HL-60 (cell line): ENCODE measurements at regions not wholly inside any gene's neighbourhood (a gene's known extent, or its start where the extent isn't known, plus 50 kb on each side); places are given as distances from the start of the nearest gene placed in this dataset.

ENCODE experiments used
- DNase-seq, 2 experiments: peaks; one replicate each; pipeline ENCODE4 v3.0.0-alpha.2; 2010 to 2020; ENCODE audit warnings: low read depth in 1 of 2, low spot score in 1 of 2
- H3K27ac ChIP-seq: fragments of 250-450 bp; sonication (Bioruptor Pico); replicated peaks from 2 replicates; pipeline ENCODE4 v1.5.1; 2020; ENCODE audit warnings: mild to moderate bottlenecking, moderate library complexity
- H3K27me3 ChIP-seq: fragments of 250-450 bp; sonication (Bioruptor Pico); 2 replicates; pipeline ENCODE4 v1.5.1; 2021; ENCODE audit warnings: mild to moderate bottlenecking, moderate library complexity; ENCODE audit not compliant: insufficient read depth, poor library complexity, severe bottlenecking
- H3K4me3 ChIP-seq: replicated peaks from 2 replicates; pipeline ENCODE4 v1.5.1; 2011; ENCODE audit warnings: mild to moderate bottlenecking, control low read depth, low read length; ENCODE audit not compliant: insufficient read depth
- GABPA ChIP-seq: IDR thresholded peaks from 2 replicates; pipeline ENCODE4 v1.6.1; 2012; ENCODE audit warnings: low read depth
- POLR2AphosphoS5 ChIP-seq: IDR thresholded peaks from 2 replicates; pipeline ENCODE4 v1.6.1; 2012; ENCODE audit warnings: low read depth
- REST ChIP-seq: IDR thresholded peaks from 2 replicates; pipeline ENCODE4 v1.6.1; 2012; ENCODE audit warnings: low read depth; ENCODE audit not compliant: insufficient replicate concordance
- SPI1 ChIP-seq: IDR thresholded peaks from 2 replicates; pipeline ENCODE4 v1.6.1; 2012; ENCODE audit warnings: low read depth, mild to moderate bottlenecking, borderline replicate concordance
- TF ChIP-seq, protein P1 (sequence below): IDR thresholded peaks from one replicate; pipeline ENCODE4 v1.5.1; 2011; ENCODE audit warnings: low read length, control low read depth, inconsistent platforms; ENCODE audit not compliant: insufficient read depth

GRCh38 chr7:117929237-117929636 is 56.0 kb upstream of the CTTNBP2 start:
- Histone ChIP-seq H3K4me3 (no peak overlapping the region), H3K27me3 (no peaks in the 10 kb centered on the region), H3K27ac (no peak overlapping the region)
- TF ChIP-seq REST (no peak), SPI1 (no peak), POLR2AphosphoS5 (no peak), GABPA (no peak)
- TF ChIP-seq, protein P1, sequence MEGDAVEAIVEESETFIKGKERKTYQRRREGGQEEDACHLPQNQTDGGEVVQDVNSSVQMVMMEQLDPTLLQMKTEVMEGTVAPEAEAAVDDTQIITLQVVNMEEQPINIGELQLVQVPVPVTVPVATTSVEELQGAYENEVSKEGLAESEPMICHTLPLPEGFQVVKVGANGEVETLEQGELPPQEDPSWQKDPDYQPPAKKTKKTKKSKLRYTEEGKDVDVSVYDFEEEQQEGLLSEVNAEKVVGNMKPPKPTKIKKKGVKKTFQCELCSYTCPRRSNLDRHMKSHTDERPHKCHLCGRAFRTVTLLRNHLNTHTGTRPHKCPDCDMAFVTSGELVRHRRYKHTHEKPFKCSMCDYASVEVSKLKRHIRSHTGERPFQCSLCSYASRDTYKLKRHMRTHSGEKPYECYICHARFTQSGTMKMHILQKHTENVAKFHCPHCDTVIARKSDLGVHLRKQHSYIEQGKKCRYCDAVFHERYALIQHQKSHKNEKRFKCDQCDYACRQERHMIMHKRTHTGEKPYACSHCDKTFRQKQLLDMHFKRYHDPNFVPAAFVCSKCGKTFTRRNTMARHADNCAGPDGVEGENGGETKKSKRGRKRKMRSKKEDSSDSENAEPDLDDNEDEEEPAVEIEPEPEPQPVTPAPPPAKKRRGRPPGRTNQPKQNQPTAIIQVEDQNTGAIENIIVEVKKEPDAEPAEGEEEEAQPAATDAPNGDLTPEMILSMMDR, result no peak
- no peak for DNase-seq

DNA sequence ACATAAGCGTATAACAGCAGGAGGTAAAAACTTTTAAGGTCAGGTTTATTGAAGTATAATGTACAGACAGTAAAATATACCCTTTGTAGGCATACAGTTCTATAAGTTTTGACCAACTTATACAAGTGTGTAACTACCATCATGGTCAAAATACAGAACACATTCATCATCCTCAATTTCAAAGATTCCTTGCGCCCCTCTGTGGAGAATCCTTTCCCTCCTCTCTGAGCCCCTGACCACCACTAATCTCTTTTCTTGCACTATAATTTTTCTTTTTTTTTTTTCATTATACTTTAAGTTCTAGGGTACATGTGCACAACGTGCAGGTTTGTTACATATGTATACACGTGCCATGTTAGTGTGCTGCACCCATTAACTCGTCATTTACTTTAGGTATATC is 58.1 kb upstream of the CTTNBP2 start:
- TF ChIP-seq GABPA, result no peak
- TF ChIP-seq SPI1, result no peak
- no peak for TF ChIP-seq POLR2AphosphoS5
- TF ChIP-seq REST, result no peak
- TF ChIP-seq, protein P1, result no peak
- Histone ChIP-seq H3K27me3 (no peaks in the 10 kb centered on the region), H3K4me3 (no peak overlapping the region), H3K27ac (no peak overlapping the region)
- no peak for DNase-seq

DNA sequence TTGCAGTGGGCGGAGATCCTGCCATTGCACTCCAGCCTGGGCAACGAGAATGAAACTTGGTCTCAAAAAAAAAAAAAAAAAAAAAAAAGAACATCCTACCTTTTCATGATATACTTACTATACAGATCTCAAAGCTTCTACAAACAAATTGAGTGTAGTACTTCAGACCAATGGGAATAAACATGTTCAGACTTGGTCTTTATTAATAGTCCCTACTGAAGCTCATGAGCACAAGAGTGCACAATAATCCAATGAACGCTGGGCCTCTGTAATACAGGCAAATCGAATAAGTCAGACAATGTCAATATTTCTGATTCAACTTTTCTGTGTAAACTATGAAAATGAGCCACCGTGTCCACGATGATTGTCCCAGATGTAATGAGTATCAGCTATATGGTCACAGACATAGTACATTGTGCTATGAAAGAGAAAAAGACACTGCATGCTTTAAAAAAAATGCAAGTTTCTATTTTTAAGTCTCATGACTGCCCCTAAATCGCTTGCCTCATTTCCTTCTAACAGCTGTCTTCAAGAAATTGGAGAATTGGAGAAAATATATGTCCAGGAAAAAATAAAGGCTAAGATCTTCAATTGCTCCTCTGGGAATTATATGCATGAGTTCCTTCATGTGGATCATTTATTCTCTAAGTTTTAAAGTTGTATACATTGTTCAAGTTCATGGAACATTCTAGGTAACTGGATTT is 64.0 kb upstream of the CTTNBP2 start:
- peaks cover 2% of the 10 kb centered on the region for H3K27me3 ChIP-seq
- DNase-seq, result no peak
- no peak overlapping the region for H3K4me3 ChIP-seq
- no peak for TF ChIP-seq REST
- no peak for TF ChIP-seq GABPA
- TF ChIP-seq, protein P1, result no peak
- no peak overlapping the region for H3K27ac ChIP-seq
